Endothelial cell of hepatic sinusoid (primary cell): ENCODE measurements at regions not wholly inside any gene's neighbourhood (a gene's known extent, or its start where the extent isn't known, plus 50 kb on each side); places are given as distances from the start of the nearest gene placed in this dataset.

ENCODE experiments used
- in situ Hi-C: cut with HindIII; loops from 2 replicates; pipeline ENCODE4 v1.10.0; 2017; ENCODE audit warnings: low sequenced_read_pairs

- in situ Hi-C loops, result no loop called here
Measured at GRCh38 chr20:61118429-61119224, 133.4 kb upstream of the CDH4 start.

- in situ Hi-C loops, result no loop called here
Measured at GRCh38 chr20:61119273-61119672, 132.8 kb upstream of the CDH4 start.

- in situ Hi-C loops, result no loop called here
Measured at GRCh38 chr20:61119794-61120410, 132.2 kb upstream of the CDH4 start.

- in situ Hi-C loops, result no loop called here
Measured at GRCh38 chr20:61120595-61121515, 131.2 kb upstream of the CDH4 start.

GRCh38 chr20:61121661-61122060 lies 130.4 kb upstream of the CDH4 start:
- in situ Hi-C loops, result no loop called here

- in situ Hi-C loops, result no loop called here
Measured at GRCh38 chr20:61123286-61123685, 128.8 kb upstream of the CDH4 start.

GRCh38 chr20:61123751-61124368 lies 128.2 kb upstream of the CDH4 start:
- in situ Hi-C loops, result no loop called here

GRCh38 chr20:61125076-61125475 lies 127.0 kb upstream of the CDH4 start:
- in situ Hi-C loops, result no loop called here

- in situ Hi-C loops, result no loop called here
Measured at GRCh38 chr20:61125546-61126180, 126.4 kb upstream of the CDH4 start.

- in situ Hi-C loops, result no loop called here
Measured at GRCh38 chr20:61126369-61127195, 125.5 kb upstream of the CDH4 start.

GRCh38 chr20:61127311-61128039 lies 124.6 kb upstream of the CDH4 start:
- in situ Hi-C loops, result no loop called here

- in situ Hi-C loops, result no loop called here
Measured at GRCh38 chr20:61128701-61129269, 123.3 kb upstream of the CDH4 start.

GRCh38 chr20:61129311-61129710 lies 122.8 kb upstream of the CDH4 start:
- in situ Hi-C loops, result no loop called here

- in situ Hi-C loops, result no loop called here
Measured at GRCh38 chr20:61130156-61130555, 121.9 kb upstream of the CDH4 start.

GRCh38 chr20:61131944-61132343 lies 120.1 kb upstream of the CDH4 start:
- in situ Hi-C loops, result no loop called here

GRCh38 chr20:61133611-61134010 lies 118.5 kb upstream of the CDH4 start:
- in situ Hi-C loops, result no loop called here

GRCh38 chr20:61134296-61135030 lies 117.6 kb upstream of the CDH4 start:
- in situ Hi-C loops, result loop anchor here (5.0 kb wide), 2 partner anchors 57 to 63 kb away; no protein-coding TSS in a partner anchor

GRCh38 chr20:61135266-61135665 lies 116.8 kb upstream of the CDH4 start:
- in situ Hi-C loops, result loop anchor here (5.0 kb wide), 2 partner anchors 58 to 62 kb away; no protein-coding TSS in a partner anchor
